ENCODE measurements at regions not wholly inside any gene's neighbourhood (a gene's known extent, or its start where the extent isn't known, plus 50 kb on each side); places are given as distances from the start of the nearest gene placed in this dataset.

DNA sequence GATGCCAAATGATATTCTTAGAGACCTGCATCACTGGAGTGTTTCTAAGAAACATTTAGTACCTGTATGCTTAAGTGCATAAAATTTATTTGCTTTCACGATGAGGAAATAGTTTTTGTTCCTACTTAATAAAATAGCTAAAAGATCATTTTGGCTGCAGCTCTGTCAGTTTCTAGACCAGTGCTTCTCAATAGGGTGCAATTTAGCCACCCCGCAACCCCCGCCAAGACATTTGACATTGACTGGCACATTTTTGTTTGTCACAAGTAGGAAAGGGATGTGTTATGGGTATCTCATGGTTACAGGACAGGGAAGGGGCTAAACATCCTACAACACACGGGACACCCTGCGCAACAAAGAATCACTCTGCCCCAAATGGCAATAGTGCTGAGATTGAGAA is 335.7 kb upstream of the HSF2 start:
- TF ChIP-seq, protein P1, sequence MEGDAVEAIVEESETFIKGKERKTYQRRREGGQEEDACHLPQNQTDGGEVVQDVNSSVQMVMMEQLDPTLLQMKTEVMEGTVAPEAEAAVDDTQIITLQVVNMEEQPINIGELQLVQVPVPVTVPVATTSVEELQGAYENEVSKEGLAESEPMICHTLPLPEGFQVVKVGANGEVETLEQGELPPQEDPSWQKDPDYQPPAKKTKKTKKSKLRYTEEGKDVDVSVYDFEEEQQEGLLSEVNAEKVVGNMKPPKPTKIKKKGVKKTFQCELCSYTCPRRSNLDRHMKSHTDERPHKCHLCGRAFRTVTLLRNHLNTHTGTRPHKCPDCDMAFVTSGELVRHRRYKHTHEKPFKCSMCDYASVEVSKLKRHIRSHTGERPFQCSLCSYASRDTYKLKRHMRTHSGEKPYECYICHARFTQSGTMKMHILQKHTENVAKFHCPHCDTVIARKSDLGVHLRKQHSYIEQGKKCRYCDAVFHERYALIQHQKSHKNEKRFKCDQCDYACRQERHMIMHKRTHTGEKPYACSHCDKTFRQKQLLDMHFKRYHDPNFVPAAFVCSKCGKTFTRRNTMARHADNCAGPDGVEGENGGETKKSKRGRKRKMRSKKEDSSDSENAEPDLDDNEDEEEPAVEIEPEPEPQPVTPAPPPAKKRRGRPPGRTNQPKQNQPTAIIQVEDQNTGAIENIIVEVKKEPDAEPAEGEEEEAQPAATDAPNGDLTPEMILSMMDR (IDR thresholded peaks at IDR 0.05; ENCODE audit: partially characterized antibody, unreplicated experiment), result no peak
- Mint-ChIP-seq H3K27me3 (ENCODE audit: unreplicated experiment) (no peaks in the 10 kb centered on the region), H3K27ac (ENCODE audit: unreplicated experiment) (no peak overlapping the region), H3K9me3 (ENCODE audit: unreplicated experiment) (peaks cover 2% of the 10 kb centered on the region), H3K4me1 (ENCODE audit: low read depth, unreplicated experiment) (peaks cover 16% of the 10 kb centered on the region), H3K36me3 (ENCODE audit: unreplicated experiment) (no peaks in the 10 kb centered on the region), H3K4me3 (ENCODE audit: unreplicated experiment) (no peak overlapping the region)
- no peak for DNase-seq

DNA sequence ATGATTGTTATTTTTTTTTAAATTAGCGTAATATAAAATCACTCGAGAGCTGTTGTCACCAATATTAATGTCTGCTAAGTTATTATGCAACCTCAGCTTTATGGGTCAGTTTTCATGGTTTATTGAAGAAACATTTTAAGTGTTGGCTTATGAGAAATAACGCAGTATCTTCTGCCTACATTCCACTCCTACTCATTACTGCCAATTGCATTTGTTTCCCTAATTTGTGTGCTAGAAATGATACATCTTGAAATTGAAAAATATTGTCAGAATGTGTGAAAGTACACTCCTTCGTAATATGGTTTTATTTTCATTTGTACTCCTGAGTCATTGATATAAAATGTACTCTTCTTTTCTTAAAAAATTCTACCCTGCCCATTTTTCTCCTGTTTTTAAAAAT is 333.3 kb upstream of the HSF2 start:
- TF ChIP-seq, protein P1 (IDR thresholded peaks at IDR 0.05; ENCODE audit: partially characterized antibody, unreplicated experiment), result no peak
- DNase-seq, result no peak
- no peak overlapping the region for H3K4me3 Mint-ChIP-seq (ENCODE audit: unreplicated experiment)
- no peaks in the 10 kb centered on the region for H3K36me3 Mint-ChIP-seq (ENCODE audit: unreplicated experiment)
- no peaks in the 10 kb centered on the region for H3K27me3 Mint-ChIP-seq (ENCODE audit: unreplicated experiment)
- no peak overlapping the region for H3K27ac Mint-ChIP-seq (ENCODE audit: unreplicated experiment)
- H3K9me3 Mint-ChIP-seq (ENCODE audit: unreplicated experiment), result peaks cover 2% of the 10 kb centered on the region
- peaks cover 11% of the 10 kb centered on the region for H3K4me1 Mint-ChIP-seq (ENCODE audit: low read depth, unreplicated experiment)

DNA sequence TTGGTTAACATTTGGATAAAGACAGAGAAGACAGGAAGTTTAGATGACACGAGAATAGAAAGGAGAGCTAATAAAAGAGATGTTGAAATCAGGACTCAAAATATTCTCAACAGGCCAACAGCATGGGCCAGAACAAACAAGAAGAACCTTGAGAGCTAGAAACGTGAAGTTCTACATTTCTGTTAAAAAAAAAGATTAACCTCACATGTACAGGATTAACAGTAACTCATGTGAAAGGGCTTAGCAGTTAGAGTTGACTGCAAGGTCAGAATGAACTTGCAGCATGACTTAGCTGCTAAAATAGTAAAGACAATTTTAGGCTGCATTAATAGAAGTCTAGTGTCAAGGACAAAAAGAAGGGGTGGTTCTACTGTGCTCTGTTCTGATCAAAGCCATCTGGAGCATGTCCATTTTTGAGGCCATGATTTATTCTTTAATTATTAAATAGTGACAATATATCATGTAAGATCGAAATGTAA is 331.1 kb upstream of the HSF2 start:
- H3K4me1 Mint-ChIP-seq (ENCODE audit: low read depth, unreplicated experiment), result peaks cover 3% of the 10 kb centered on the region
- peaks cover 2% of the 10 kb centered on the region for H3K9me3 Mint-ChIP-seq (ENCODE audit: unreplicated experiment)
- H3K27ac Mint-ChIP-seq (ENCODE audit: unreplicated experiment), result no peak overlapping the region
- no peak overlapping the region for H3K4me3 Mint-ChIP-seq (ENCODE audit: unreplicated experiment)
- H3K36me3 Mint-ChIP-seq (ENCODE audit: unreplicated experiment), result no peaks in the 10 kb centered on the region
- H3K27me3 Mint-ChIP-seq (ENCODE audit: unreplicated experiment), result no peaks in the 10 kb centered on the region
- TF ChIP-seq, protein P1 (IDR thresholded peaks at IDR 0.05; ENCODE audit: partially characterized antibody, unreplicated experiment), result no peak
- DNase-seq, result no peak

DNA sequence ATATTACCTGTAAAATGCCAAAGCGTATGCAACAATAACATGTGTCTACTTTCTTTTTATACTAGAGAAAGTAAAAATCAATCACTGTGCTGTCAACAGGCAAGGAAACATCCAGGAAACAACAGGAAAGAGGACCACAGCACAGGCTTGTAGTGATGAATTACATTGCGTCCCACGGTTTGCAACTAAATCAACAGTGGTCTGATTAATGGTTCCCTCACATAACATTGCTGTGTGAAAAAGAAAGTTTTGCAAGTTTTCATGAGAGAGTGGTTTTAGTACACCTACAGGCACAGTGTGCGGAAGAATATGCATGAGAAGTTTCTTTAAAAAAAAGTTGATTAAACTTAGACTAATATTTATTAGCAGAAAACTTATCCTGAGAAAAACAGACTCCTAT is 329.5 kb upstream of the HSF2 start:
- Mint-ChIP-seq H3K36me3 (ENCODE audit: unreplicated experiment) (no peaks in the 10 kb centered on the region), H3K4me1 (ENCODE audit: low read depth, unreplicated experiment) (peaks cover 3% of the 10 kb centered on the region), H3K9me3 (ENCODE audit: unreplicated experiment) (peaks cover 2% of the 10 kb centered on the region), H3K27me3 (ENCODE audit: unreplicated experiment) (no peaks in the 10 kb centered on the region), H3K27ac (ENCODE audit: unreplicated experiment) (no peak overlapping the region), H3K4me3 (ENCODE audit: unreplicated experiment) (no peak overlapping the region)
- TF ChIP-seq, protein P1 (IDR thresholded peaks at IDR 0.05; ENCODE audit: partially characterized antibody, unreplicated experiment), result no peak
- DNase-seq, result no peak

DNA sequence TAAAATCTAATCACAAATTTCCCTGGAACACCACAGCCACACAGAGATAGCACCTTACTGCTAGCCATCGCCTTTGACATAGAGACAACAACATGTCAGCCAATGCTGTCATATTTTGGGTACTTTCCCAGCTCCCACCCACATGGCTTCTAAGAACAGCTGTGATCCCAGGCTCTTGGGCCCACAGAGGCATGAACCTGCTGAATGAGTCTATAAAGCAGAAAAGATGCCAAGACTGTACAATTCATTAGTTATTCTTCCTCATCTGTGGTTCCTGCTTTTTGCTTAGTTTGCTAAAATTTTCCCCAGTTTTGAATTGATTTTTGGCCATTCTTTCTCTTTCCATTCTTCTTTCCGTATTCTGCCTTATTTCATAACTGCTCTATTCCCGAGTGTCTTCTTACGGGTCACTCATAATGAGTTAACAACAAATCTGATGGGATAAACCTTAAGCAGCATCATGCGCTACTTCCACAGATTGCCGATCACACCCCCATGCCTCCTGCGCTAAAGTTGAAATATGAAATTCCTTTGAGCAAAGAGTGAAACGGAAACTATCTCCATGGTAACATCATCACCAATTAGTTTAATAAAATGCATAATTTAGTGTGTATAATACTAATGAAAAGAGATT is 327.3 kb upstream of the HSF2 start:
- DNase-seq, result no peak
- no peaks in the 10 kb centered on the region for H3K27me3 Mint-ChIP-seq (ENCODE audit: unreplicated experiment)
- peaks cover 3% of the 10 kb centered on the region for H3K4me1 Mint-ChIP-seq (ENCODE audit: low read depth, unreplicated experiment)
- TF ChIP-seq, protein P1 (IDR thresholded peaks at IDR 0.05; ENCODE audit: partially characterized antibody, unreplicated experiment), result no peak
- no peaks in the 10 kb centered on the region for H3K36me3 Mint-ChIP-seq (ENCODE audit: unreplicated experiment)
- H3K4me3 Mint-ChIP-seq (ENCODE audit: unreplicated experiment), result no peak overlapping the region
- peaks cover 2% of the 10 kb centered on the region for H3K9me3 Mint-ChIP-seq (ENCODE audit: unreplicated experiment)
- H3K27ac Mint-ChIP-seq (ENCODE audit: unreplicated experiment), result no peak overlapping the region
